Kidney (tissue), 13 donors: ENCODE measurements at regions not wholly inside any gene's neighbourhood (a gene's known extent, or its start where the extent isn't known, plus 50 kb on each side); places are given as distances from the start of the nearest gene placed in this dataset.

Source experiments
- DNase-seq, 5 donors: peaks; one replicate each; pipeline ENCODE4 v3.0.0-alpha.2; 2013 to 2020
- FAIRE-seq: peaks from 2 replicates; lab custom pipeline; 2012; peaks lifted over from hg19 to GRCh38; lab: Jason Lieb, UNC
- H3K27ac ChIP-seq, 2 donors: one replicate each; pipeline ENCODE4 v1.7.0; 2013; ENCODE audit warnings: low read depth in 2 of 2, low read length in 2 of 2, inconsistent platforms in 1 of 2
- H3K27me3 ChIP-seq: one replicate; pipeline ENCODE4 v1.7.1; 2013; ENCODE audit warnings: low read length, inconsistent platforms; ENCODE audit not compliant: control insufficient read depth, insufficient read depth
- H3K36me3 ChIP-seq, 3 donors: one replicate each; pipeline versions ENCODE4 v1.7.0 to v1.7.1; 2013; ENCODE audit warnings: low read length in 3 of 3, control low read depth in 1 of 3, inconsistent platforms in 1 of 3; ENCODE audit not compliant: insufficient read depth in 3 of 3, control insufficient read depth in 2 of 3
- H3K4me1 ChIP-seq, 3 donors: one replicate each; pipeline versions ENCODE4 v1.7.0 to v1.7.1; 2013; ENCODE audit warnings: low read length in 3 of 3, inconsistent platforms in 1 of 3, low read depth in 1 of 3; ENCODE audit not compliant: control insufficient read depth in 2 of 3, insufficient read depth in 2 of 3
- H3K4me3 ChIP-seq, 3 donors: one replicate each; pipeline versions ENCODE4 v1.7.0 to v1.8.1; 2013; ENCODE audit warnings: low read length in 3 of 3, control low read depth in 1 of 3, inconsistent platforms in 1 of 3
- H3K9ac ChIP-seq, 3 donors: one replicate each; pipeline versions ENCODE4 v1.7.0 to v1.7.1; 2013; ENCODE audit warnings: low read length in 3 of 3, control low read depth in 1 of 3, inconsistent platforms in 1 of 3
- H3K9me3 ChIP-seq, 3 donors: one replicate each; pipeline versions ENCODE4 v1.7.0 to v1.7.1; 2013; ENCODE audit warnings: low read length in 3 of 3, control low read depth in 1 of 3, inconsistent platforms in 1 of 3; ENCODE audit not compliant: control insufficient read depth in 2 of 3, insufficient read depth in 1 of 3
- intact Hi-C: fragments of 100-400 bp; cut with DNase I; formaldehyde crosslinking; loops from one replicate; pipeline ENCODE4 v1.11.1; 2022
- TF ChIP-seq, protein P1 (sequence below): IDR thresholded peaks from 3 replicates; pipeline ENCODE4 v1.5.1; 2012; ENCODE audit warnings: mild to moderate bottlenecking, moderate library complexity, borderline replicate concordance; ENCODE audit not compliant: insufficient read depth; ENCODE audit errors: extremely low read depth
- donor health status: control.
- donor health status: control.
- donor health status: control.
- donor health status: control.
- donor health status: control.
- donor health status: DM: yes; HTN: yes; CAD: no.
- donor health status: Normal renal cell carcinoma (clear cell type).

DNA sequence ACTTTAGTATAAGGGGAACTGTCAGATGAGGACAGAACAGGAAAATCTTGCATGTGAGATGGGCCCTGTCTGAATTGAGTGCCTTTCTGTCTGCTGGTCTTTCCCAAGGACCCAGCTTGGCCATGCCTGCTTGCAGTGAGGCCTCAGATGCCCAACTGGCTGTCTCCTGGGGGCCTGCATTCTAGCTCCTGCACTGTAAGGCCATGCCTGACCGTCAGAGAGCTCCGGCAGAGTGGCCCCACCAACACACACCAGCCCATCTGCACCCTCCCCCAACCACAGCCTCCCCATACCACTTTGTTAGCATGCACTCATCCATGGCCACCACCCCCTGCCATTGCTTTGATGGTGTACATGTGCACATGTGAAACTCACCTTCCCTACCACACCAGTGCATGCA, 190.4 kb upstream of the RPRM start:
- Histone ChIP-seq H3K27ac (no peak overlapping the region), H3K27me3 (no peaks in the 10 kb centered on the region), H3K4me3 (no peak overlapping the region), H3K9me3 (no peaks in the 10 kb centered on the region), H3K36me3 (no peaks in the 10 kb centered on the region), H3K4me1 (no peaks in the 10 kb centered on the region), H3K9ac (no peak overlapping the region)
- intact Hi-C loops: no loop called here
- TF ChIP-seq, protein P1, sequence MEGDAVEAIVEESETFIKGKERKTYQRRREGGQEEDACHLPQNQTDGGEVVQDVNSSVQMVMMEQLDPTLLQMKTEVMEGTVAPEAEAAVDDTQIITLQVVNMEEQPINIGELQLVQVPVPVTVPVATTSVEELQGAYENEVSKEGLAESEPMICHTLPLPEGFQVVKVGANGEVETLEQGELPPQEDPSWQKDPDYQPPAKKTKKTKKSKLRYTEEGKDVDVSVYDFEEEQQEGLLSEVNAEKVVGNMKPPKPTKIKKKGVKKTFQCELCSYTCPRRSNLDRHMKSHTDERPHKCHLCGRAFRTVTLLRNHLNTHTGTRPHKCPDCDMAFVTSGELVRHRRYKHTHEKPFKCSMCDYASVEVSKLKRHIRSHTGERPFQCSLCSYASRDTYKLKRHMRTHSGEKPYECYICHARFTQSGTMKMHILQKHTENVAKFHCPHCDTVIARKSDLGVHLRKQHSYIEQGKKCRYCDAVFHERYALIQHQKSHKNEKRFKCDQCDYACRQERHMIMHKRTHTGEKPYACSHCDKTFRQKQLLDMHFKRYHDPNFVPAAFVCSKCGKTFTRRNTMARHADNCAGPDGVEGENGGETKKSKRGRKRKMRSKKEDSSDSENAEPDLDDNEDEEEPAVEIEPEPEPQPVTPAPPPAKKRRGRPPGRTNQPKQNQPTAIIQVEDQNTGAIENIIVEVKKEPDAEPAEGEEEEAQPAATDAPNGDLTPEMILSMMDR: no peak
- DNase-seq: peak in 1 of 5 donors; percentile 20
- FAIRE-seq: no peak

DNA sequence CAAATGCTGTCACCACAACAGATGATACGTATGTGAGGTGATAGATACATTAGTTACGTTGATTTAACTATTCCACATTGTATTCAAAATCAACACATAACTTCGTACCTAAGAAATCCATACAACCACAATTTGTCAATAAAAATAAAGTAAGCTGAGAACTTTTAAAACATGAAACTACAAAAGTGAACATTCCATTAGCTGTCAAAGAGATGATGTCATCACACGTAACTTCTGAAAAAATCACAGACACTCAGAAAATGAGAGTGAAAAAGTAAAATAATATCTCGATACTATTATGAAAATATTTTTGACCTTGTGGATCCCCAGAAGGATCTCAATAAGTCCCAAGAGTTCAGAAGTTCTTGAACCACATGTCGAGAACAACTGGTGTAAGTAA, 161.6 kb upstream of the GALNT13 start:
- Histone ChIP-seq H3K4me3 (no peak overlapping the region), H3K36me3 (no peaks in the 10 kb centered on the region), H3K27ac (no peak overlapping the region), H3K27me3 (no peaks in the 10 kb centered on the region), H3K9ac (no peak overlapping the region), H3K4me1 (no peaks in the 10 kb centered on the region), H3K9me3 (no peaks in the 10 kb centered on the region)
- TF ChIP-seq, protein P1: no peak
- FAIRE-seq (no peak), DNase-seq (no peak)
- intact Hi-C loops: no loop called here

DNA sequence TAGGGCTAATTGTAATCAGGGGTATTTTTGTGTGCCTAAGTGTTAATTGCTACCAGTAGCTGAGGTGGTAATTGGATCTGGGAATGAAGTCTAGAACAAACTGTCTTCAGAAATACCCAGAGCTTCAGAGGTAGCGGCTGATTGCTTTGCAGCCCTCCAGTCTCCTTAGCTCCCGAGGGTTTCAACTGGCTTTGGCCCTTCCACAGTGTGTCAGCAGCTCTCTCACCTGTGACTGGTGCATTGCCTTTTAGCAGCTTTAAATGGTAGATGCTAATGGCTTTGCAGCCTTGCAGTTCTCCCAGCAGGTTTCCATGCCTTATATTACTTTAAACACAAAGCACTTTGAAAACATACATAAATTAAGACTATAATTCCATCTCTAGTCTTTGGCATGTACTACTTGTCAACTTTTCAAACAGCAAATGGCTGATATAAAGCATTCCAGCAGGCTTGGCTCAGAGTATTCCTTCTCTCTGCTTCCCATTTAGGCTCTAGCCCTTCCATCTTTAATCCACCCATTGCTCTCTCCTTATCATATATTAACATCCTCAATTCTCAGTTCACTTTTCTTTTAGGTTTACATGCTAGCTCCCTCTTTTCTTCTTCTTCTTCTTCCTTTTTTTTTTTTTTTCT, 156.4 kb upstream of the GALNT13 start:
- Histone ChIP-seq H3K9ac (no peak overlapping the region), H3K27me3 (no peaks in the 10 kb centered on the region), H3K27ac (no peak overlapping the region), H3K4me1 (no peaks in the 10 kb centered on the region), H3K9me3 (no peaks in the 10 kb centered on the region), H3K36me3 (no peaks in the 10 kb centered on the region), H3K4me3 (no peak overlapping the region)
- FAIRE-seq: no peak
- intact Hi-C loops: no loop called here
- DNase-seq: no peak
- TF ChIP-seq, protein P1: no peak

DNA sequence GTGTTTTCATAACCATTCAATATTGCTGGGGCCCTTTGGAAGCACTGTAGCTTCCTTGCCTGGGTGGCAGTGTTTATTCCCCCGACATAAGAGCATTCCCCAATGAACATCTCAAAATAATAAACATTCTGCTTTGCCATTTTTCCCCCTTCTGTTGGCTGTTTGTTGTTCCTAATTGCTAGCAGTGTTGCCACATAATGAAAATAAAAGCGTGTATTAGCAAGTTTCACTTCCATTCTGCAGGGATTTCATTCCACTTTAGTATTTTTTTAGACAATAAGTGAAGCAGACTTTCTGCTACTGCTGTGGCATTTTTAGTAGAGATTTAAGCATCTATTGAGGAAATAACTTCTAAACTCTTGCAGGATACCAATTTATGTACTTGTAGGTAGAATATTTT, 154.7 kb upstream of the GALNT13 start:
- Histone ChIP-seq H3K36me3 (no peaks in the 10 kb centered on the region), H3K9me3 (no peaks in the 10 kb centered on the region), H3K4me3 (no peak overlapping the region), H3K27me3 (no peaks in the 10 kb centered on the region), H3K4me1 (no peaks in the 10 kb centered on the region), H3K27ac (no peak overlapping the region), H3K9ac (no peak overlapping the region)
- FAIRE-seq: no peak
- intact Hi-C loops: no loop called here
- DNase-seq: no peak
- TF ChIP-seq, protein P1: no peak
